ENCODE measurements at regions not wholly inside any gene's neighbourhood (a gene's known extent, or its start where the extent isn't known, plus 50 kb on each side); places are given as distances from the start of the nearest gene placed in this dataset.
"Not testable (repeated sequence)": the region's sequence is repeated elsewhere in the genome, so short reads cannot be mapped to it uniquely, and the experiment has no call there.

DNA sequence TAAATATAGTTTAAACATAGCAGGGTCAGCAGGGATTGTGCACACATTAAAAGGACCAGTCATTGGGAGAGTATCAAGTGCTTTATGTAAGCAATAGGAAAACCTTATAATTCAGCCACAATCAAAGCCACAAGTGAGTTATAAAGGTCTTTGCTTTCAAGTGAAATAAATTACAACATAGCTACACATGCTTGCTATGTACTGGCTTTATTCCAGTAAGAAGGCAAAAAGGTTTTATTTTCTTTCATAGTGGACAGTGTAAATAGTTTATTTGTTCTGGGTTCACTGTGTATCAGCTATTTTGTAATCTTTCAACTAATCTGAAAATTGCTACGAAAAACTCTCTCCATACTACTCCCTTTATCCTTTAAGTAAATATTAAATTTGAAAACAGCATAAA lies 691.4 kb downstream of the PCDH7 start:
- DNase-seq = no peak

GRCh38 chr4:31415629-31416028 lies 695.5 kb downstream of the PCDH7 start:
- DNase-seq = no peak

DNA sequence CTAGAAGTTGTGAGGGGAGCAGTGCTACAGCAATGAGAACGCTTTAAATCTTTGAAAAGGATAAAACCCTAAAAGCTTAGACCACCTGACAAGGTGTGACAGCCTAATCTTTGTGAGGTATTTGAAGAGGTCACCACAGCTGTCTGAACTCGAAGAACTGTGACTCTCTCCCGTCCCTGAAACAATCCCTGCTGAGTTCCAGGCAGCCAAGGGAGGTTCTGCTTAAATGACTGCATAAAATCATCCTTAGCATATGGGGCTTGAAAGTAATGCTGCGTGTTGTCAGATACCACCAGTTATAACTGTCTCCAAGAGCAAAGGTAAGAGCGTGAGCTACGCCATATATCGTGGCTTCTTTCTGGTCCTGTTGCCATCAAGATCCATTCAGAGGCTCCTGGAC lies 696.3 kb downstream of the PCDH7 start:
- no peak for DNase-seq

DNA sequence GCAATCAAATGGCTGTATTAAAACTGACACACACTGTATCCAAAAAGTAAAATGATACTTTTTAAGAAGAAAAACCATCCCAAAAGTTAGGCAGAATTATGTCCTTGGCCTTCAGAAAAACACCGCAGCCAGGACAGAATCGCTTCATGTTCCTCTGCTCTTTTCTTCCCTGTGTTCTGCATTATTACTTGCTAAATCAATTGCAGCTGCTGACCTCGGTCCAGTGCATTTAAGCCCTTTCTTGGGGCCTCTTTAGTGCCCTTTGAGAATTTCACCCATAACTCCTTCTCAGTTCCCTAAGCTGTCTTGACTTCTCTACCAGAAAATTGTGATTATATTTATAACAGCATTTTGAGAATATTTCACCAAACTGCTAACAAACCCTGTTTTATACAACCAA lies 696.9 kb downstream of the PCDH7 start:
- no peak for DNase-seq

DNA sequence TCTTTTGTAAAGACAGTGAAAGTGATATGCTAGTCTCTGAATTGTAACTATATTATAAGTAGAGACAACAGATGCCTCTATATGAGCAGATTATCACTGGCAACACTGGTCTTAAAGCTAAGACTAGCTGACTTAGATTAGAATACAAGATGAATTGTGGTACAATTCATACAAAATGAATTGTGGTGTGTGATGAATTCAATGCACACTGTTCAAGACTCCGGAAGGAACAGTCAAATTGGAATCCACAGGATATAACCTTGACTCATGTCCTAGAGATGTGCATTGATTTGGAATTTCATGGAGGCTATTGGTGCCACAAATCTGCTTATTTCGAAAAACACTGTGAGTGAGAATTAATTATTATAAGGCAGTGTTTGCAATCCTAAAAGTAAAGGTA lies 701.8 kb downstream of the PCDH7 start:
- no peak for DNase-seq

- DNase-seq = no peak
Measured at GRCh38 chr4:31427691-31428090, 707.5 kb downstream of the PCDH7 start.

DNA sequence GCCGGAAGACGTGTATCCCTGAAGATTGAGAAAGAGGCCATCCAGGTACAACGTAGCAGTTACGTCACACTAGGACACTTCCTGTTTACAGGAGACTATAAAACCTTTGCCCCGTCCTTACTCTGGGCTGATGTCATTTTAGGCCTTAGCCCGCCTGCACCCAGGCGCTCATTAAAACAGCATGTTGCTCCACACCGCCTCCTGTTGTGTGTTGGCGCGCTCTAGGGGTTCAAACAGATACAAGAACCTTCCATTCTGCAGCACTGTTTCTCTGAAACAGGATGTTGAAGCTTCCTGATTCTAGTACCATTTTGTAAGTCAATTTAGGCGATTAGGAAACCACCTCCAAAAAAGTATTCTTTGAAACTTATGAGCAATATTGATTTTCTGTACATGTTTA lies 722.1 kb downstream of the PCDH7 start:
- DNase-seq = no peak

GRCh38 chr4:31445526-31445925 lies 725.4 kb downstream of the PCDH7 start:
- no peak for DNase-seq

GRCh38 chr4:31455612-31456011 lies 735.4 kb downstream of the PCDH7 start:
- no peak for DNase-seq

DNA sequence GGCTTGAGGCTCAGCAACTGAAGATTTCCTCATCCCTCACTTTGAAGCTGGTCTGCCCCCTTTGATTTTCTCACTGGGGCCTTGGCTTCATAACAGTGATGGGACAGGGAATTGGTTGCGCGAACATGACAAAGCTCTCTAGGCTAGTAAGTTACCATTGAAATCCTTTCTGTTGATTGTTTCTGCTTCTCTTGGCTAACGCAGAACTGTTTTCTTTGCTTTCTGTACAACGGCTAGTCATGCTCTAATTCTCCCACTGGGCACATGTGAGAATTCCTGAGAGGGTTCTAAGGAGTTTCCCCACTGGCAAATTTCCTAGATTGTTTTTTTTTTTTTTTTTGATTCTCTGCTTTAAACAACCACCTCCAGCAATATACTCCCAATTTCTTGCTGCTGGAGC lies 738.6 kb downstream of the PCDH7 start:
- no peak for DNase-seq

- no peak for DNase-seq
Measured at GRCh38 chr4:31461421-31461820, 741.3 kb downstream of the PCDH7 start.

- DNase-seq = no peak
Measured at GRCh38 chr4:31467781-31468180, 747.6 kb downstream of the PCDH7 start.

DNA sequence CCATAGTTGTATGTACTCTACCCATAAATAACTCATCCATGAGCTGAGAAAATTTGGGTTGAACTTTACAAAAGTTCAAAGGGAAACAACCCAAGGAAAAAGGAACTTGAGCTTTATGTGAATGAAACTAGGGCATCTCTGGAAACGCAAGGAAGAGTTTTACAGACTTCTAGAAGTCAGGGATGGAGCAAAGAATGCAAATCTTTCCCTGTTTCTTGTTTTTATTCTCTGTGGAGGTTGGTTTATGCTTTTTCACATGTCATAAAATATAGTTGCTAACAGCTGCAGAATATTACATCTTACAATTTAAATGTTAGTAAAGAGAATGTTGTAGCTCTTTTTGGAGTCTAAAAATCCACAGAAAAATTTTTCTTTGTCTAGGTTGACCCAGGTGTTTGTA lies 754.1 kb downstream of the PCDH7 start:
- DNase-seq = no peak

- DNase-seq = no peak
Measured at GRCh38 chr4:31482691-31483090, 762.5 kb downstream of the PCDH7 start.

DNA sequence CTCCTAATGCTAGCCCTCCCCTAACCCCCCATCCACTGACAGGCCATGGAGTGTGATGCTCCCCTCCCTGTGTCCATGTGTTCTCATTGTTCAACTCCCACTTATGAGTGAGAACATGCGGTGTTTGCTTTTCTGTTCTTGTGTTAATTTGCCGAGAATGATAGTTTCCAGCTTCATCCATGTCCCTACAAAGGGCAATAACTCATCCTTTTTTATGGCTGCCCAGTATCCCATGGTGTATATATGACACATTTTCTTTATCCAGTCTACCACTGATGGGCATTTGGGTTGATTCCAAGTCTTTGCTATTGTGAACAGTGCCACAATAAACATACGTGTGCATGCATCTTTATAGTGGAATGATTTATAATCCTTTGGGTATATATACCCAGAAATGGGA lies 779.0 kb downstream of the PCDH7 start:
- DNase-seq = not testable (repeated sequence)

- no peak for DNase-seq
Measured at GRCh38 chr4:31516520-31516919, 796.4 kb downstream of the PCDH7 start.

- no peak for DNase-seq
Measured at GRCh38 chr4:31518796-31519250, 798.7 kb downstream of the PCDH7 start.

GRCh38 chr4:31530555-31530954 lies 810.4 kb downstream of the PCDH7 start:
- no peak for DNase-seq

DNA sequence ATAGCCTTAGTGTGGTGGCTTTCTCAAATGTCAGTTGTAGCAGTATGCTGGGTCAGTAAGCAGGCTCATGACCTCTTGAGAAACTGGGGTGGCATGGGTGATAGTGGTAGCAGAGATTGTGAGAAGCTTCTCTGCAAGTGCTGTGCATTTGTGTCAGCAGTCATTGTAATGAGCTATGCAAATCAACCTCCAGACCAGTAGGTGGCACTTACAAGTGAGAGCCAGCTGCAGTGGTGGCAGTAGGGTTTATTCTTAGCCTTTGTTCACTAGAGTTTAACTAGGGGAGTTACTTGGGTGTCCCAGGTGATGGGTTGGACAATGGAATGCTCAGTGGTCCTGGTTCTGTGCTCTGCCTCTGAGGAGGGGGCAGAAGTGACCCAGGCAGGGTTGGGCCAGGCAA lies 818.7 kb downstream of the PCDH7 start:
- DNase-seq = no peak

DNA sequence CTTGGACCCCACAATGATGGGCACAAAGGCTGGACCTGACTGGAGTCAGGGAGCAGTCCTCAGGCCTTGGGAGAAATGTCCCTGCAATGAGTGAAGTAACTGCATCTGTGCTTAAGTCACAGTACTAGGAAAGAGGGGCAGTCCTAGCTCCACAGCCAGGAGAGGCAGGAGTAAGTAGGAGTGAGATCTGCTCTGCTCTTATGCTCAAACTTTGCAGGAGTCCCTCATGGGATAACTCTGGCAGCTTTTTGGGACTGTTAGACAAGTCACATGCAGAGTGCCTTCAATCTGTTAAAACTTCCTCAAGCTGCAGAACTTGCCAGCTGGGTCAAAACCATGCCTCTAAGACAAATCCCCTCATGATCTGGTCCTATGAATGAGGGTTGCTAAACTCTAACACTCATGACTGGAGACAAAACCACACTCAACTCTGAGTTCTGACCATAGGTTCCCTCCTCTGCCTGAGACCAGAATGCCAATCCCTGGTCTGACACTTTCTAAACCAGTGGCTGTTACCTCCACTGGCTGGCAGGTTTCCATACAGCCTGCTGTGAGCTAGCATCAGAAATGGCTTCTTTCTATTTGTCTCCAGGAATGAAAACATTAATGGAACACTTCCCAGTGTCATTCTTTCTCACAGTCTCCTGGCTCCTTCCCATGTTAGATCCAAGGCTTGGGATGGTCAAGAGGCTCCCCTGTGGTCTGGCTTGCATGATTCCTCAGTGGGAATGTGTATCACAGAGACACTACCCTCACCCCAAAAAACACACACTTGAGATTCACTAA lies 819.3 kb downstream of the PCDH7 start:
- no peak for DNase-seq

GRCh38 chr4:31545330-31545729 lies 825.2 kb downstream of the PCDH7 start:
- no peak for DNase-seq

DNA sequence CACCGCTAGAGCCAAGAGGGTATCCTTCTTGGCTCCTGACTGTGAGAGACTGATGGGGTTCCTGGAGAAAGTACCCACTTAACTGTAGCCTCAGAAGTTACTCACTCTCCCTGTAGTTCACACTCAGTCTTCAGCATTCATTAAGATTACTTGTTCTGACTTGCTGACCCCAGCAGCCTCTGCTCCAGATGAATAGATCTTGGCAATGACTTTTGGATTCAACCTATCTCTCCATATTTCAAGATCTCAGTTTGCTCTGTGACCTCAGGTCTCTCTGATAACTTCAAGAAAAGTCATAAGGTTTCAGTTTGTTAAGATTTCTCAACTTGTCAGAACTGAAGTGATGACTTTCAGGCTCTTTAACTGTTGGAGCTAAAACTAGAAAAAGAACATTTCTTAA lies 825.6 kb downstream of the PCDH7 start:
- DNase-seq = no peak

DNA sequence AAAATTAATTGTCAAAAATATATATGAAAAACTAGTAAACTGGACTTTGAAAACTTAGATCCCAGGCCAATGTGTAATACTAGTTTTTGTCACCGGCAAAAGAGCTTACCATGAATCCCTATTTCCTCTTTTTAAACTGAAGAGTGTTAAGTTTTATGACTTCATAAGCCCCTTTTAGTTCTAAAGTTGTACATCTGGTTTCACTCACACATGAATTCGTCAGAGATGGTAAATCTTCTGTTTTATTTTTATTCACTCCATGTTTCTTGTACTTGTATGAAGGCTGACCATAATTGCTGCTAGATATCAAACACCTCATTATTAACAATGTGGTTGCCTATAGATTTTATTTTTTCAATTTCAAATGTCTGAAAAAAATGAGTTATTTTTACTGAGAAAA lies 827.9 kb downstream of the PCDH7 start:
- no peak for DNase-seq

DNA sequence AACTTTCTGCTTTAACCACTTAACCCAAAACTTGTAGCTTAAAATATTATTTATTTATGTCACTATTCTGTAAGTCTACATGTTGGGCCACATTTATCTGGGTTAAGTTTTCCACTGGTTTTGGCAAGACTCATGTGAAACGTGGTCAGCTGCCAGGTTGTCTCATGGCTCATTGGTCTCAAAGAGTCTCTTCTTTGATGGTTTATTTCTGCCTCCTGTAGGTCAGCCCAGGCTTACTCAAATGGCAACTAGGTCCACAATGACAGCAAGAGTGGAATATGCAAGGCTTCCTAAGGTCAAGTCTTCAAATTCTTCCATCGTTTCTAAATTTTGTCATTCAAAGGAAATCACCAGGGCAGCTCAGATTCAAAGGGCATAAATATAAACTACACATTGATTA lies 828.7 kb downstream of the PCDH7 start:
- no peak for DNase-seq

GRCh38 chr4:31549256-31549655 lies 829.1 kb downstream of the PCDH7 start:
- no peak for DNase-seq

Data from activated CD4-positive, alpha-beta T cell treated with anti-CD3 and anti-CD28 coated beads, Interleukin-2, Interleukin-6, amounts not matched to agents 100 ng/mL and 50 ng/mL, durations not matched to agents 16 hours and 8 hours (primary cell).